HCT116 (cell line): ENCODE measurements at regions not wholly inside any gene's neighbourhood (a gene's known extent, or its start where the extent isn't known, plus 50 kb on each side); places are given as distances from the start of the nearest gene placed in this dataset.

Experiments
- SP1 ChIP-seq: IDR thresholded peaks from 2 replicates; pipeline ENCODE4 v1.6.1; 2012; ENCODE audit warnings: low read depth
- ZNF274 ChIP-seq: fragments of 200-500 bp; sonication (Bioruptor generic); IDR thresholded peaks from 2 replicates; pipeline ENCODE4 v1.6.1; 2014; ENCODE audit warnings: mild to moderate bottlenecking, low read depth, low read length, inconsistent platforms

DNA sequence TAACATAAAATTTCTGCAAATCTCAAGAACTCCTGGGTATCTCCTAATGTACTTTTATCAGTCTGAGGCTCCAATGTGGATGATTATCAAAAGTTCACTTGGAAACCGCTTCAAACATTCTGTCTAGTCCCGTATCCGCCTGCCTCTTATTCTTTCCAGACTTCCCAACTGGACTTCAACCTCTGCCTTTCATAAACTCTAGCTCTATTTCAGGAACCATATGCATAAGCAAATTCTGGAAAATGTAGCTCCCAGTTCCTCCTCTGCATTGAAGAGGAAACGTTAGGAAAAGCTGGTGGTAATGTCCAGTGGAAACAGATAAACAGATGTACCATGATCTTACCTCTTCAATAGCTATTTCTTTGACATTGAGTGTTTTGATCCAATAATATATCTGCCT lies 285.0 kb downstream of the KCNJ2 start:
- no peak for TF ChIP-seq ZNF274
- TF ChIP-seq SP1, result no peak
